ENCODE measurements at regions not wholly inside any gene's neighbourhood (a gene's known extent, or its start where the extent isn't known, plus 50 kb on each side); places are given as distances from the start of the nearest gene placed in this dataset.
"Not testable (repeated sequence)": the region's sequence is repeated elsewhere in the genome, so short reads cannot be mapped to it uniquely, and the experiment has no call there.

- TF ChIP-seq CTCF (IDR thresholded peaks at IDR 0.05; ENCODE audit: extremely low read depth, missing control alignments), result no peak
- DNase-seq (ENCODE audit: low spot score), result no peak
These were observed 284.2 kb downstream of the RCHY1 start for GRCh38 chr4:75229806-75230570.

GRCh38 chr4:75213480-75213879 is 280.6 kb downstream of the PARM1 start:
- DNase-seq (ENCODE audit: low spot score), result no peak
- TF ChIP-seq CTCF (IDR thresholded peaks at IDR 0.05; ENCODE audit: extremely low read depth, missing control alignments), result no peak

GRCh38 chr4:75211422-75211821 is 278.5 kb downstream of the PARM1 start:
- no peak for DNase-seq (ENCODE audit: low spot score)

GRCh38 chr4:75207902-75208301 is 275.0 kb downstream of the PARM1 start:
- no peak for DNase-seq (ENCODE audit: low spot score)
- no peak for TF ChIP-seq CTCF (IDR thresholded peaks at IDR 0.05; ENCODE audit: extremely low read depth, missing control alignments)

More at GRCh38 chr4:75211422-75211821, 278.5 kb downstream of the PARM1 start:
- TF ChIP-seq CTCF (IDR thresholded peaks at IDR 0.05; ENCODE audit: extremely low read depth, missing control alignments), result no peak

- TF ChIP-seq CTCF (IDR thresholded peaks at IDR 0.05; ENCODE audit: extremely low read depth, missing control alignments), result no peak
These were observed 262.2 kb downstream of the PARM1 start for GRCh38 chr4:75195111-75195510.

GRCh38 chr4:75194180-75194579 is 261.3 kb downstream of the PARM1 start:
- no peak for TF ChIP-seq CTCF (IDR thresholded peaks at IDR 0.05; ENCODE audit: extremely low read depth, missing control alignments)
- DNase-seq (ENCODE audit: low spot score), result no peak

More at GRCh38 chr4:75195111-75195510, 262.2 kb downstream of the PARM1 start:
- DNase-seq (ENCODE audit: low spot score), result no peak

GRCh38 chr4:75192182-75192581 is 259.3 kb downstream of the PARM1 start:
- DNase-seq (ENCODE audit: low spot score), result not testable (repeated sequence)

Measured in GM20000 (cell line).